ENCODE measurements at regions not wholly inside any gene's neighbourhood (a gene's known extent, or its start where the extent isn't known, plus 50 kb on each side); places are given as distances from the start of the nearest gene placed in this dataset.

- Histone ChIP-seq H3K9me2 (replicated peaks; ENCODE audit: control insufficient read depth, low read length) (no peaks in the 10 kb centered on the region), H3K27ac (ENCODE audit: low read depth, low read length) (no peak overlapping the region)
- TF ChIP-seq EZH2phosphoT487 (IDR thresholded peaks at IDR 0.05; ENCODE audit: borderline replicate concordance, low read length) (no peak), CTCF (IDR thresholded peaks at IDR 0.05; ENCODE audit: low read depth, low read length, poor library complexity, severe bottlenecking) (no peak)
Observed at GRCh38 chr1:30060738-30061137, 662.6 kb downstream of the MATN1 start.

GRCh38 chr1:30058970-30059369 lies 664.4 kb downstream of the MATN1 start:
- TF ChIP-seq CTCF (IDR thresholded peaks at IDR 0.05; ENCODE audit: low read depth, low read length, poor library complexity, severe bottlenecking) (no peak), EZH2phosphoT487 (IDR thresholded peaks at IDR 0.05; ENCODE audit: borderline replicate concordance, low read length) (no peak)
- Histone ChIP-seq H3K4me1 (ENCODE audit: control insufficient read depth, low read length) (no peaks in the 10 kb centered on the region), H3K9me3 (ENCODE audit: control insufficient read depth, insufficient read depth, low read length) (no peaks in the 10 kb centered on the region), H3F3A (ENCODE audit: control insufficient read depth, insufficient read depth) (no peaks in the 10 kb centered on the region), H3K9me2 (replicated peaks; ENCODE audit: control insufficient read depth, low read length) (no peaks in the 10 kb centered on the region), H3K4me3 (ENCODE audit: low read length) (no peak overlapping the region), H4K20me1 (ENCODE audit: control insufficient read depth, insufficient read depth, low read depth, low read length) (no peaks in the 10 kb centered on the region), H3K4me2 (ENCODE audit: low read length) (no peak overlapping the region), H3K27me3 (ENCODE audit: control insufficient read depth, low read length) (peaks cover 12% of the 10 kb centered on the region; the same call in 1 of the 2 replicates), H3K27ac (ENCODE audit: low read depth, low read length) (no peak overlapping the region), H3K79me2 (ENCODE audit: control insufficient read depth, low read length) (no peaks in the 10 kb centered on the region), H3K36me3 (ENCODE audit: control insufficient read depth, low read length) (no peaks in the 10 kb centered on the region)

More at GRCh38 chr1:30060738-30061137, 662.6 kb downstream of the MATN1 start:
- Histone ChIP-seq H3K36me3 (ENCODE audit: control insufficient read depth, low read length) (no peaks in the 10 kb centered on the region), H3F3A (ENCODE audit: control insufficient read depth, insufficient read depth) (no peaks in the 10 kb centered on the region), H3K4me2 (ENCODE audit: low read length) (no peak overlapping the region), H3K4me1 (ENCODE audit: control insufficient read depth, low read length) (no peaks in the 10 kb centered on the region), H3K4me3 (ENCODE audit: low read length) (no peak overlapping the region), H3K9me3 (ENCODE audit: control insufficient read depth, insufficient read depth, low read length) (no peaks in the 10 kb centered on the region), H3K79me2 (ENCODE audit: control insufficient read depth, low read length) (no peaks in the 10 kb centered on the region), H3K27me3 (ENCODE audit: control insufficient read depth, low read length) (peaks cover 5% of the 10 kb centered on the region; the same call in 1 of the 2 replicates), H4K20me1 (ENCODE audit: control insufficient read depth, insufficient read depth, low read depth, low read length) (no peaks in the 10 kb centered on the region)

- Histone ChIP-seq H3K27ac (ENCODE audit: low read depth, low read length) (no peak overlapping the region), H3K4me2 (ENCODE audit: low read length) (no peak overlapping the region), H3K79me2 (ENCODE audit: control insufficient read depth, low read length) (no peaks in the 10 kb centered on the region), H3K9me2 (replicated peaks; ENCODE audit: control insufficient read depth, low read length) (no peaks in the 10 kb centered on the region), H3K4me3 (ENCODE audit: low read length) (no peak overlapping the region), H3K4me1 (ENCODE audit: control insufficient read depth, low read length) (no peaks in the 10 kb centered on the region), H3K27me3 (ENCODE audit: control insufficient read depth, low read length) (peaks cover 22% of the 10 kb centered on the region; the same call in 1 of the 2 replicates), H3K9me3 (ENCODE audit: control insufficient read depth, insufficient read depth, low read length) (no peaks in the 10 kb centered on the region), H3K36me3 (ENCODE audit: control insufficient read depth, low read length) (no peaks in the 10 kb centered on the region), H4K20me1 (ENCODE audit: control insufficient read depth, insufficient read depth, low read depth, low read length) (no peaks in the 10 kb centered on the region), H3F3A (ENCODE audit: control insufficient read depth, insufficient read depth) (no peaks in the 10 kb centered on the region)
- TF ChIP-seq EZH2phosphoT487 (IDR thresholded peaks at IDR 0.05; ENCODE audit: borderline replicate concordance, low read length) (no peak), CTCF (IDR thresholded peaks at IDR 0.05; ENCODE audit: low read depth, low read length, poor library complexity, severe bottlenecking) (no peak)
Observed at GRCh38 chr1:30054126-30054525, 669.3 kb downstream of the MATN1 start.
